Fibroblast of mammary gland (primary cell): ENCODE measurements at regions not wholly inside any gene's neighbourhood (a gene's known extent, or its start where the extent isn't known, plus 50 kb on each side); places are given as distances from the start of the nearest gene placed in this dataset.

Experiments used
- DNase-seq: peaks from one replicate; pipeline ENCODE4 v3.0.0-alpha.2; 2010; ENCODE audit warnings: low read depth
- H3K4me3 ChIP-seq: 2 replicates; pipeline ENCODE4 v1.5.1; 2011; ENCODE audit warnings: low read depth, mild to moderate bottlenecking, low read length, moderate library complexity; ENCODE audit not compliant: control insufficient read depth
- CTCF ChIP-seq: conservative IDR thresholded peaks from 2 replicates; pipeline ENCODE4 v1.5.1; 2011; ENCODE audit warnings: low read depth, low read length, inconsistent platforms; ENCODE audit not compliant: control insufficient read depth, insufficient read depth

- no peak for TF ChIP-seq CTCF
- no peak overlapping the region for H3K4me3 ChIP-seq
- no peak for DNase-seq
Observed at GRCh38 chr5:20370061-20370460, 382.1 kb upstream of the CDH18 start.

GRCh38 chr5:20369518-20369885 lies 381.5 kb upstream of the CDH18 start:
- no peak overlapping the region for H3K4me3 ChIP-seq
- DNase-seq: no peak
- TF ChIP-seq CTCF: no peak

- no peak for TF ChIP-seq CTCF
- H3K4me3 ChIP-seq: no peak overlapping the region
- DNase-seq: no peak
Observed at GRCh38 chr5:20368571-20369517, 380.8 kb upstream of the CDH18 start.

- no peak for DNase-seq
- no peak for TF ChIP-seq CTCF
- H3K4me3 ChIP-seq: no peak overlapping the region
Observed at GRCh38 chr5:20367178-20367577, 379.2 kb upstream of the CDH18 start.

GRCh38 chr5:20360263-20360662 lies 372.3 kb upstream of the CDH18 start:
- DNase-seq: no peak
- no peak overlapping the region for H3K4me3 ChIP-seq
- no peak for TF ChIP-seq CTCF

GRCh38 chr5:20359377-20359776 lies 371.4 kb upstream of the CDH18 start:
- no peak for TF ChIP-seq CTCF
- no peak overlapping the region for H3K4me3 ChIP-seq
- no peak for DNase-seq
